HG03558 (cell line): ENCODE measurements at regions not wholly inside any gene's neighbourhood (a gene's known extent, or its start where the extent isn't known, plus 50 kb on each side); places are given as distances from the start of the nearest gene placed in this dataset.

Experiments used
- ATAC-seq: cut with Tn5 transposase; IDR thresholded peaks from one replicate; pipeline ENCODE4 v1.9.1; 2021; ENCODE audit warnings: moderate number of reproducible peaks; ENCODE audit not compliant: unreplicated experiment; ENCODE audit errors: extremely low read depth

DNA sequence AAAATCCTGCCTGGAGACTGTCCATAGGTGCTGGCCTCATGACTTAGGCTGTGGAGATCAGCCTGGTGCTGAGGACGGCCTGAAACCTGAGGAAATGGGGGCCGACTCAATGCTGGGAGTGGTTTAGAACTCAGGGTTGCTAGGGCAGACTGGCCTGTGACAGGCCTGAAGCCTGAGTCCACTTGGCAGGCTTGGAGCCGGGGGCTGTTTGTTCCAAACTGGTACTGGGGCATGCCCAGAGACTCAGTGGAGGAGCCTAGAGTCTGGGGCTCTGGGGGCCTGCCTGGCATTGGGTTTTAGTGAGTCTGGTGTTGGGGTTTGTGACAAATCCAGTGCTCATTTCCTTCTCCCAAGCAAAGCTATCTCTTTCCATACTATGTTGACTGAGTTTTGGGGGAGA, 489.7 kb upstream of the CNKSR2 start:
- ATAC-seq: no peak

GRCh38 chrX:20863649-20864048, 510.6 kb upstream of the CNKSR2 start:
- no peak for ATAC-seq

- no peak for ATAC-seq
Observed at GRCh38 chrX:20861113-20861512, 513.1 kb upstream of the CNKSR2 start.

DNA sequence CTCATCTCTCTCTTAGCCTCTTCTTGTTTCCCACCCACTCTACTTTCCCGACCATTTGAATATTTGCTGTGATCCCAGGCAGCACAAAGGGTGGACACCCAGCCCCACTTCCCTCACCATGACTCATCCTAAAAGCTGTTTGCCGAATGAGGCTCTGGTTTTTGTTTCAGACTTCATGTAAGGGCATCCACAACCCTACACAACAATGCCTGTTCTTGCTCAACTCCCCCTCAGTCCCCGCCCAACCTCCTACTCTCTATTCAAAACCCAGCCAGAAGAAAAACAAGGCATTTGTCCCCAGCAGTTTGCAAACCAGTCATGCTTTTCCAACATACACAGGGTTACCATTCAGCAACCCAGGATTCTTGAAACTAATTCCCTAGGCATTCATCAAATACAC, 516.5 kb upstream of the CNKSR2 start:
- ATAC-seq: no peak

DNA sequence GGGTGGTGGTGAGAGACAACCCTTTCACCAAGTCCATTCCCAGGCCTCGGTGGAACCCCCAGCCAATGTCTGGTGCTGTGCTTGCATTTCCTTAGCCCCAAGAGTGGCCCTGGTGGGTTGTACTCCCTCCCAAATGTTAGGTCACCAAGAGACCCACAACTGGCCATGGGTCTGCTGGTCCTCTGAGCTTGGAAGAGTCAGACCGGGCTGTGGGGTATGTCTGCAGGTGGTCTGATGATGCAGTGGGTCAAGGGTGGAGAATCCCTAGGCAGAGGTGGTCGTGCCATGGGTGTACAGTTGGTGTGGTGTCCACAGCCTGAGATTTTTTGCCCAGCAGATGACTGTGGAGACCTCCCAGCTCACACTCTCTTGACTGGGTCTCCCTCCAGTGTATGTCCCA, 535.7 kb upstream of the CNKSR2 start:
- no peak for ATAC-seq

DNA sequence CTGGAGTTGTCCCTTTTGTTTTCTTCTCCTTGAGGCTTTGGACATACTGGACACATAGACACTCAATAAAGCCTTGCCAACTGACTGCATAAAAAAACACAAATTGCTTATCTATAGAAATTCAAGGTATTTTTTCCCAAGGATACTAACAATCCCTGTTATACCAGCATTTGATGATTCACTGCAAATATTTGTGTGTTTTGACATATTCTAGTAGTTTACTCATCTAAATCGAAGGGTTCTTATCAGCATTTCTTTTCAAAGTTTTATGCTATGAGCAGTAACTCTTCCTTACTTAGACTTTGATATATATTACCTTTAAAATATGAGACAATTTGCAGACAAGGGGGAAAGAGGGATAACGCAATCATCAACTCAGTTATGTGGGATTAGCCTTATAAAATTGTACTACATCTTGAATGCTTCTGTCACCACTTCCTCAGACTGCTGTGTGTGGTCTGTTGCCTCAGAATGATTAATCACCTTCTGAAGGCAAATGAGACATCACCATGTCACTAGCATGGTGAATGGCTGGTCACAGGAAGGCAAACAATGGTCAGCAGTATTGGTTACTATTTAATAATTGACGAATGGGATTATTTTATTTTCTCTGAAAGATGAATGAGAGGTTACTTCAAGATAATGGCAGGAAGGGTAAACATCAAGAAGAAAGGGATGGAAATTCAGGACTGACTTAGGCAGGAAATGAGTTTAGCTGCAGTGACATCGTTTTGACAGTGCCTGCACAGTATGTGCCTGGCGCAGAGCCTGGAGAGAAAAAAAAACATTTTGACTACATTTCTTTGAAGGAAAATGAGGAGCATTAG, 544.3 kb upstream of the CNKSR2 start:
- no peak for ATAC-seq

- no peak for ATAC-seq
Observed at GRCh38 chrX:20825984-20826383, 548.2 kb upstream of the CNKSR2 start.

GRCh38 chrX:20803971-20804370, 537.3 kb upstream of the RPS6KA3 start:
- no peak for ATAC-seq

- no peak for ATAC-seq
Observed at GRCh38 chrX:20802036-20802435, 535.3 kb upstream of the RPS6KA3 start.

- ATAC-seq: no peak
Observed at GRCh38 chrX:20796450-20796849, 529.7 kb upstream of the RPS6KA3 start.

DNA sequence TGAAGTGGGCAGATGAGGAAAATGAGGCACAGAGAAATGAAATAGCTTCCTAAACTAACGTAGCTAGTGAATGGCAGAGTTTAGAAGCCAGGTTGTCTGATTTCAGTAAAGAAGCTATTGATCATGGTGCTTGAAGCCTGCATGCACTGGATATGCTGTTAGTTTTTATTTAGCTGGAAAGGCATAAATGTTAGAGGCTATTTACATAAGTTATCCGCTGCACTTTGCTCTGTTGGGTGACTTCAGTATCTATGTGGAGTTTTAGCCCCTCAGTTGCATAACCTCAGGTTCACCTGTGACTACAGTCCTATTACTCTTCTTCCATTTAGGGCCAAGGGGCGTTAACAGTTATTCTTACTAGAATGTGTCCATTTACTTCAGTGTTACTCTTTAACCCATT, 522.4 kb upstream of the RPS6KA3 start:
- ATAC-seq: no peak

DNA sequence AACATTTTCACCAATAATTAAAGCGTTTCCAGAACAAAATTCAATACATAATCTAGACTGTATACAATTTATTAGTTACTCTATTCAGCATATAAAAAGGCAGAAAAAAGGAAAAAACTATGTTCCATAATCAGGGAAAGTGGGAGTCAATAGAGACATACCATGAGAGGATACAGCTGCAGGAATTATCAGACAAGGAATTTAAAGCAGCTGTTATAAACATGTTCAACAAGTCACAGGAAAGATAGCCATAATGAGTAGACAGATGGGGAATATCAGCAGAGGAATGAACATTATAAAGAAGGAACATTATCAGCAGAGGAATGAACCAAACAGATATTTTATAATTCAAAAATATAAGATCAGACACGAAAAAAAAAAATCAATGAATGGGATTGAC, 500.6 kb upstream of the RPS6KA3 start:
- no peak for ATAC-seq

- no peak for ATAC-seq
Observed at GRCh38 chrX:20756585-20756984, 489.9 kb upstream of the RPS6KA3 start.

- ATAC-seq: no peak
Observed at GRCh38 chrX:20753076-20753475, 486.4 kb upstream of the RPS6KA3 start.

DNA sequence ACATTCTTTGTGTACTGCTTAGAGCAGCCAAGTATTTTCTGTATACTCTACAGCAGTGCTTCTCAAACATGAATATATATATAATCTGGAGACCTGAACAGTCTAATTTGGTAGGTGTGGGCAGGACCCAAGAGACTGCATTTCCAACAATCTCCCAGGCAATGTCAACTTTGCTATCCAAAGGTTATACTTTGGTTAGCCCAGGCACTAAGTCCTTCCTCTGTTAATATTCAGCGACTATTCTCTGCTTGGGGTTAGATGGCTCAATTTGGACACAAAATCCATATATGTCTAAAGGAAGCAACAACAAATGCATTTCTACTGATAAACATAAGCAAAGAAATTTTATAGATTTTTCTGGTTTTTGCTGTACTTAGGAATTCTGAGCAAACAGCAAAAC, 480.0 kb upstream of the RPS6KA3 start:
- no peak for ATAC-seq

GRCh38 chrX:20743046-20743445, 476.3 kb upstream of the RPS6KA3 start:
- ATAC-seq: no peak

- ATAC-seq: no peak
Observed at GRCh38 chrX:20742106-20742505, 475.4 kb upstream of the RPS6KA3 start.

DNA sequence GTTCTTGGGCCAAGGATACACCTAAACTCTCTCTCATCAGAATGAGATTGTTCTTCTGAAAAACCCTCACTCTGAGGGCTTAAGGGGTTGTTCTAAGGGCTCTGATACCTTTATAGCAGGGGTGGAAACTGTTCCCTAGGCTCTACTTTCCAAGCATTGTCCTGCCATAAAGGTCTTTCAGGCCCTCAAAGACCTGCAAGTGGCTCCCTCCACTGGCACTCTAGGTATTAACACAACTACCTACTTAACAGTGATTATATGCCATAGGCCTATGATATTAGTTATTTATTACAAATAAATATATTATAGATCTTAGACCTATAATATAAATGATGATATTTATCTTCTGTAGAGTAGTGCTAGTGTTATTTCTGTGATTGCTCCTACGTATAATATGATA, 473.7 kb upstream of the RPS6KA3 start:
- no peak for ATAC-seq

- no peak for ATAC-seq
Observed at GRCh38 chrX:20739038-20739745, 472.5 kb upstream of the RPS6KA3 start.

DNA sequence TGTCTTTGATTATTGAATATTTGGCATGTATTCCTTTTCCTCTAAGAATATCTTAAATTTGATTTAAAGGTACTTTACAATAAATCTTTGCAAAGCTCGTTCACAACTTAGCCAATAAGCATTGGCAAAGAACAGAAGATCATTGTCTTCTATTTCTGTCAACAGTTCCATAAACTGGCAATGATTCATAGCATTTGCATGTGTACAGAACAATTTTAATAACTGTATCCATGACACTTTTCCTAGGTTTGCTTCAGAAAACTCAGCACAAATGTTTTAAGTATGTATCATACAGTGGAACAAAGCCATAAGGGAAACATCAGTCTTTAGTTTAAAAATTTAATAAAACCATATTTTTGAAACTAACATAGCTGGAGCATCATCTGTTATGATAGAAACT, 462.7 kb upstream of the RPS6KA3 start:
- ATAC-seq: no peak

GRCh38 chrX:20727447-20727846, 460.7 kb upstream of the RPS6KA3 start:
- no peak for ATAC-seq
